Psoas muscle (tissue), 7 donors: ENCODE measurements at regions not wholly inside any gene's neighbourhood (a gene's known extent, or its start where the extent isn't known, plus 50 kb on each side); places are given as distances from the start of the nearest gene placed in this dataset.
A peak's percentile ranks its signal among the peaks of the same experiment; 100 is the strongest.

Source experiments
- ATAC-seq, 4 donors: fragments of 200-7000 bp; cut with Tn5 transposase; one replicate each; pipeline ENCODE4 v1.9.1; 2020; ENCODE audit warnings: moderate library complexity in 3 of 4, mild to moderate bottlenecking in 2 of 4
- DNase-seq, 2 donors: peaks; one replicate each; pipeline ENCODE4 v3.0.0-alpha.2; 2020
- H3K27ac ChIP-seq: fragments of 200-600 bp; one replicate; pipeline ENCODE4 v1.8.0; 2022
- H3K27me3 ChIP-seq, 3 donors: fragments of 200-600 bp in 1 of 3; one replicate each; pipeline versions ENCODE4 v1.6.1 to v1.8.0; 2013 to 2022; ENCODE audit warnings: low read length in 2 of 3, mild to moderate bottlenecking in 2 of 3, moderate library complexity in 1 of 3; ENCODE audit not compliant: insufficient read depth in 3 of 3
- H3K36me3 ChIP-seq, 2 donors: fragments of 200-600 bp in 1 of 2; one replicate each; pipeline versions ENCODE4 v1.6.1 to v1.8.0; 2013 to 2022; ENCODE audit warnings: low read depth in 1 of 2, mild to moderate bottlenecking in 1 of 2, moderate library complexity in 1 of 2; ENCODE audit not compliant: insufficient read depth in 1 of 2
- H3K4me1 ChIP-seq: fragments of 200-600 bp; one replicate; pipeline ENCODE4 v1.8.0; 2022
- H3K4me3 ChIP-seq: fragments of 200-600 bp; one replicate; pipeline ENCODE4 v1.8.0; 2022; ENCODE audit warnings: mild to moderate bottlenecking
- H3K9me3 ChIP-seq: fragments of 200-600 bp; one replicate; pipeline ENCODE4 v1.8.0; 2022
- WGBS, 3 donors: extraction: QIAGEN DNeasy Blood & Tissue Kit; methylation state at CpG; one replicate each; pipeline versions ENCODE4 v1.1.6 to v1.1.7; 2013; 5-methylcytosine and 5-hydroxymethylcytosine counted together
- intact Hi-C, 2 donors: fragments of 100-400 bp; cut with DNase I; formaldehyde crosslinking; loops; one replicate each; pipeline versions ENCODE4 v1.11.0 to v1.14.2; 2022
- TF ChIP-seq, protein P1 (sequence below): fragments of 200-600 bp; IDR thresholded peaks from one replicate; pipeline ENCODE4 v1.8.0; 2022; ENCODE audit warnings: antibody characterized with exemption
- donor health status: healthy with polysubstance abuse.
- donor health status: DM: no; HTN: no; CAD: no; lungs with moderate emphysema.
- donor health status: Bipolar disorder and iron deficiency.
- donor health status: healthy.
- donor health status: DM: yes; HTN: yes; CAD: no.
- donor health status: DM: no; HTN: no; CAD: no.
- donor health status: DM: yes; HTN: yes; CAD: no.

DNA sequence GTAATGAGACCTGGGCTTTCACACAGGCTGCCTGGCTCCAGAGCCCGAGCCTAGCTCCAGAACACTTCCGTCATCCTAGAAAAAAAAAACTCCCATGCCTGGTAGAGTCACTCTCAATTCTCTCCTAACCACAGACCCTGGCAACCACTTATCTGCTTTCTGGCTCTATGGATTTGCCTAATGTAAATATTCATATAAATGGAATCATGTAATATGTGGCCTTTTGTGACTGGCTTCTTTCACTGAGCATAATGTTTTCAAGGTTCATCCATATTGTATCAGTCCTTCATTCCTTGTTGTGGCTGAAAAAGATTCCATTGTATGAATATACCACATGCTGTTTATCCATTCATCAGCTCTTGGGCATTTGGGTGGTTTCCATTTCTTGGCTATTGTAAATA, 167.7 kb upstream of the MKLN1 start:
- WGBS, 3 donors = 73 to 92% (median 79%) methylated on average over 2 of the region's 2 CpGs
- TF ChIP-seq, protein P1, sequence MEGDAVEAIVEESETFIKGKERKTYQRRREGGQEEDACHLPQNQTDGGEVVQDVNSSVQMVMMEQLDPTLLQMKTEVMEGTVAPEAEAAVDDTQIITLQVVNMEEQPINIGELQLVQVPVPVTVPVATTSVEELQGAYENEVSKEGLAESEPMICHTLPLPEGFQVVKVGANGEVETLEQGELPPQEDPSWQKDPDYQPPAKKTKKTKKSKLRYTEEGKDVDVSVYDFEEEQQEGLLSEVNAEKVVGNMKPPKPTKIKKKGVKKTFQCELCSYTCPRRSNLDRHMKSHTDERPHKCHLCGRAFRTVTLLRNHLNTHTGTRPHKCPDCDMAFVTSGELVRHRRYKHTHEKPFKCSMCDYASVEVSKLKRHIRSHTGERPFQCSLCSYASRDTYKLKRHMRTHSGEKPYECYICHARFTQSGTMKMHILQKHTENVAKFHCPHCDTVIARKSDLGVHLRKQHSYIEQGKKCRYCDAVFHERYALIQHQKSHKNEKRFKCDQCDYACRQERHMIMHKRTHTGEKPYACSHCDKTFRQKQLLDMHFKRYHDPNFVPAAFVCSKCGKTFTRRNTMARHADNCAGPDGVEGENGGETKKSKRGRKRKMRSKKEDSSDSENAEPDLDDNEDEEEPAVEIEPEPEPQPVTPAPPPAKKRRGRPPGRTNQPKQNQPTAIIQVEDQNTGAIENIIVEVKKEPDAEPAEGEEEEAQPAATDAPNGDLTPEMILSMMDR = no peak
- intact Hi-C loops = no loop called here
- Histone ChIP-seq H3K27ac (no peak overlapping the region), H3K9me3 (no peaks in the 10 kb centered on the region), H3K4me3 (no peak overlapping the region), H3K4me1 (peaks cover 17% of the 10 kb centered on the region), H3K36me3 (no peaks in the 10 kb centered on the region), H3K27me3 (no peaks in the 10 kb centered on the region)
- DNase-seq (no peak), ATAC-seq (no peak)

- WGBS, 3 donors = 91 to 94% (median 94%) methylated on average over 3 of the region's 3 CpGs
- DNase-seq (no peak), ATAC-seq (peak in 1 of 4 donors; percentile 31)
- TF ChIP-seq, protein P1 = no peak
- no peak overlapping the region for H3K4me3 ChIP-seq
- H3K27ac ChIP-seq = no peak overlapping the region
- H3K4me1 ChIP-seq = peaks cover 19% of the 10 kb centered on the region
- intact Hi-C loops = no loop called here
- no peaks in the 10 kb centered on the region for H3K27me3 ChIP-seq
- H3K9me3 ChIP-seq = no peaks in the 10 kb centered on the region
- H3K36me3 ChIP-seq = no peaks in the 10 kb centered on the region
Measured at GRCh38 chr7:131161103-131161502, 166.6 kb upstream of the MKLN1 start.

DNA sequence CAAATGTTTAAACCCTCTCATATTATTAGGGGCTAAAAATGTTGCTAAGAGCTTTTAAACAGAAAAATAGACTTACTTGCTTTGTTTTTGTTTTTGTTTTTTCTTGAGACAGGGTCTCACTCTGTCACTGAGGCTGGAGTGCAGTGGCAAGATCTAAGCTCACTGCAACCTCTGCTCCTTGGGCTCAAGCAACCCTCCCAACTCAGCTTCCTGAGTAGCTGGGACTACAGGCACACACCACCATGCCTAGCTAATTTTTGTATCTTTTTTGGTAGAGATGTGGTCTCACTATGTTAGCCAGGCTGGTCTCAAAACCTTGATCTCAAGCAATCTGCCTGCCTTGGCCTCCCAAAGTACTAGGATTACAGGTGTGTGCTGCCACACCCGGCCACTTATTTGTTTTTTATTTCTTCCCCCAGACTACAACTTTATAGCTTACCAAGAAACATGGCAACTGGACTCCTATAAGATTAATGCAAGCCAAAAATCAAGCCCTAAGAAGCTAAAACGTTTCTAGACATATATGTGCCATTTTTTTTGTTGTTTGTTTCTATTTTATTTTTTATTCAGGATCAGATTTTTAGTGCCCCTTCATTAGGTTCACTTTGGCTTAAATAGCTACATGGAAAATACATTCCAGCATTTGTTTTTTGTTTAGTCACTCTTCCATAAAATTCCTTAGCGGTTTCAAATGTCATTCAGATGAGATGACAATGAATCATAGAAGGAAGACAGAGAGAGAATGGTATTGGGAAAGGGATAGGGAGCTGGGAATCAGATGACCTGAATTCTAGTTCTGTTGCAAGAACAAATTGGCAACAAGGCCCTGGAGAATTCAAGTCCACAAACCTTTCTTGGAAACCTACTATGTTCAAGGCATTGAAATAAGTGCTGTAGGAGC, 163.4 kb upstream of the MKLN1 start:
- H3K9me3 ChIP-seq = no peaks in the 10 kb centered on the region
- peak overlapping the region; percentile 72 for H3K27ac ChIP-seq
- peak; percentile 83 to 95 (median 94) for ATAC-seq
- H3K4me1 ChIP-seq = peaks cover 11% of the 10 kb centered on the region
- H3K27me3 ChIP-seq = no peaks in the 10 kb centered on the region
- DNase-seq = no peak
- intact Hi-C loops = no loop called here
- H3K36me3 ChIP-seq = no peaks in the 10 kb centered on the region
- WGBS, 3 donors = 23 to 54% (median 31%) methylated on average over 3 of the region's 3 CpGs
- TF ChIP-seq, protein P1 = no peak
- no peak overlapping the region for H3K4me3 ChIP-seq

- no peak for DNase-seq
- no peak overlapping the region for H3K4me3 ChIP-seq
- WGBS, 3 donors = 94 to 98% (median 97%) methylated on average over 6 of the region's 6 CpGs
- intact Hi-C loops = no loop called here
- TF ChIP-seq, protein P1 = no peak
- peaks cover 11% of the 10 kb centered on the region for H3K4me1 ChIP-seq
- no peaks in the 10 kb centered on the region for H3K9me3 ChIP-seq
- no peaks in the 10 kb centered on the region for H3K27me3 ChIP-seq
- no peak for ATAC-seq
- no peak overlapping the region for H3K27ac ChIP-seq
- H3K36me3 ChIP-seq = no peaks in the 10 kb centered on the region
Measured at GRCh38 chr7:131166066-131166465, 161.6 kb upstream of the MKLN1 start.
